ENCODE measurements at regions not wholly inside any gene's neighbourhood (a gene's known extent, or its start where the extent isn't known, plus 50 kb on each side); places are given as distances from the start of the nearest gene placed in this dataset.
A peak's percentile ranks its signal among the peaks of the same experiment; 100 is the strongest.

GRCh38 chr21:28444557-28444956, 548.1 kb downstream of the LTN1 start:
- no peak for DNase-seq

DNA sequence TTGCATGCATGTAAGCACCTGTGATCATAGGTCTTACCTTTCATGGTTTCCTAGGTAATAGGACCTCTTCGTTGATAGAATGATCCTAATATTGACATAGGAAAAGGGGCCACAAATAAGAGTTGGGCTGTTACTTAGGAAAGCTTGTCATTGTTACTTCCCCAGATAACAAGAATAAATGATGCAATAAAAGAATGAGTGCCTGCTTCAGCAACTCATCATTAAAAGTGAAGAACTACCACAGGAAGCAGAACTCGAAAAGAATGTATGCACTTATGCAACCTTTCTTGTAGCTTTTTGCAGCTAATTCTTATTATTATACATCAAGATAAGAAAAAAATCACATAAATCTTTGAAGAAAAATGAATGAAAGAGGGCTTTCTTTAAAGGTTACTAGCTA, 548.6 kb downstream of the LTN1 start:
- no peak for DNase-seq

DNA sequence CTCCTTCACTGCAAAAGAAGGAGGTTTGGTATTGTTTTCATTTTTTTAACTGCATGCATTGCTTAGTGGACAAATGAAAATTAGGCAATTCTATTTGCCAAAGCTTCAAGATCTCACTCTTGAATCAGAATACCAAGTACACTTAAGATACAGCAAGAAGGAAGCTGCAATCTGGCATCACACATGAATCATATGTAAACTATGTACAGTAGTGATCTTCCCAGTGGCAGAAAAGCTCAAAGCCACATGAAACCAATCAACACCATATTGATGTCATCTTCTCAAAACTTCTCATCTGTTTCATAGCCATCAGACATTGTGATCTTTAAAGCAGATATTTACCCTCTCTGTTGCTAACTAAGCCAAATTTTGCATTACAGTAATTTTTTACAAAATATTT, 550.1 kb downstream of the LTN1 start:
- DNase-seq, result no peak

DNA sequence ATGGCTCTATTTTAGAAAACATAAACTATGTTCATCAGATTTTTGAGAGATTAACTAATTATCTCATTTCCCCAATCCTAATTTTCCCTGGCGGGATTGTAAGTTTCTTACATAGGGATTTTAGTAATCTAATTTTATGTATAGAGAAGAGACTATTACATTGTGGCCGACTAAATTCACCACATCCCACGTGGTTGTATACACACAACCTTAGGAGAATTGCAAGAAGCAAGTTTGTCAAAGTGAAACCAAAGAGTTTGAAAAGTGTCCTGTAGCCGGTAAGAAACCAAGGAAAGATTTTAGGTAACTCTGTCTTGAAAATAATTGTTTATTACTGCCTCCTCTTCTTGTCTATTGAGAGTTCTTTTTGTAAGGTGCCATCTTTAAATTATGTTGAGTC, 550.6 kb downstream of the LTN1 start:
- no peak for DNase-seq

GRCh38 chr21:28439788-28440187, 552.9 kb downstream of the LTN1 start:
- DNase-seq, result no peak

- DNase-seq, result no peak
These were observed 553.4 kb downstream of the LTN1 start for GRCh38 chr21:28439251-28439650.

- DNase-seq, result no peak
These were observed 555.6 kb downstream of the LTN1 start for GRCh38 chr21:28437061-28437460.

DNA sequence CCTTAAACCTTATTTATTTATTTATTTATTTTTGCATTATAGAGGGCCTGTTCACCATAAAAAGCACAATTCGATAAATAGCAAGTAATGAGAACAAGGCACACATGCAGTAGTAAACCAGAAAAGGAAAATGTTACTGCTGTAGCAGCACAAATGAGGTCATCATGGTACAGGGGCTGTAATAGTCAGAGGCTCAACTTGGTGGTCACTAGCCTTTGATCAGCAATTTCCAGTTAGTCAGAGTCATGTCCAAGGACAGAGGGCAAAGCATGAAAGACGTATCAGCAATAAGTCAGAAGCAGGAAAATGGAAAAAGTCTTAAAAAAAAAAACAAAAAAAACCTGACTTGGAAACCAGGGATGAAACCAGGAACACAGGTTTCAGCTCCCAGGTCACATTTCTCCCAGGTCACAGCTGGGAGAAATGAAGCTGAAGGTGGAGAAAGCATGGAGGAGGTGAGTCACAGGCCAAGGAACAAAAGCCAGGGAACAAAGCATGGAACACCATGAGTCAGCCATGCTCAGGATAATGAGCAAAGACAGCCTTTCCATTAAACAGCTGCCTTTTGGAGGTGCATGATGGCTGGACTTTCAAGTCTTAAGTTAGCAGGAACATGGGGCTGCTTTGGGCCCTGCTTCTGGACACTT, 556.3 kb downstream of the LTN1 start:
- no peak for DNase-seq

- no peak for DNase-seq
These were observed 561.0 kb downstream of the LTN1 start for GRCh38 chr21:28431527-28432200.

GRCh38 chr21:28431022-28431421, 561.7 kb downstream of the LTN1 start:
- DNase-seq, result no peak

DNA sequence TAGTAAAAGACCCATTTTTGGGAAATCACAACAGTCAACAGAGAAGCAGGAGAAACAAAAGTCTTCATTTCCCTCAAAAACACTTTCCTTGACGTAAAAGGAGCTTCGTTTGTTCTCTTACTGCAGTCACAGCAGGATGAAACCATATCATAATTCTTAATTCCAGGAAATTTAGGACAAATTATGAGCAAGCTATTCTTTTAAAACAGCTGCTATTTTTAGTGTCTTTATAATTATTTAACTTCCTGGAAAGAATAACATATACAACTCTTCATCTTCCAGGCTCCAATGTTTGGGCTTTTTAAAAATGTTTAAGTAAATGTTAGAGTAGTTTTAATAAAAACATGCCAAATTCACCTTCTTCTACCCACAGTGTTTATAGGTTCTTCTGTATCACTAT, 563.5 kb downstream of the LTN1 start:
- no peak for DNase-seq

DNA sequence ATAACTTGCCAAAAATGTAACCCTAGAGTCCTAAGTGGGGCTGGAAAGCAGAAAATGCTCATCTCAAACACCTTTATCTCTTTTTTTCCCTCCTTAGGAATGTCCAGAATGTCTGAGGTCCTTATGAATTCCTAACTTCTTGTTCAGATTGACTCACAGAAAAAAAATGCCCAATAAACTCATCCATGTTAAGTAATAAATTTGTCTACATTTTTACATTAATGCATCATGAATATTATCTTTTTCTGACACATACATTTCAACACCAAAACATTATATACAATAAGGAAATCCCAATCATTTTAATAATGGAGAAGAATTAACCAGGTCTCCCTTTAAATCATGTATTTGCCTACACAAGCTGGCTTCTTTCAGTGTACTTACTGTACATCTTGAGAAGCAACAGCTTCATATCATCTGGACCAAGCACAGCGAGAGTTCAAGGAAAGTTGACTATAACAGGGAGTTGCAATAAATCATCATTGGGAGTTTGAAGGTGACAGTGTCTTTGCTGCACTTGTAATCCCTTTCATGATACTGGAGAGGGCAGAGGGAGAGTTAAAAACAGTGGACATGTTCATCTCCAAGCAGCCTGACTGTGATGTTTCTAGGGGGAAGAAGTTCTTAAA, 565.2 kb downstream of the LTN1 start:
- no peak for DNase-seq

DNA sequence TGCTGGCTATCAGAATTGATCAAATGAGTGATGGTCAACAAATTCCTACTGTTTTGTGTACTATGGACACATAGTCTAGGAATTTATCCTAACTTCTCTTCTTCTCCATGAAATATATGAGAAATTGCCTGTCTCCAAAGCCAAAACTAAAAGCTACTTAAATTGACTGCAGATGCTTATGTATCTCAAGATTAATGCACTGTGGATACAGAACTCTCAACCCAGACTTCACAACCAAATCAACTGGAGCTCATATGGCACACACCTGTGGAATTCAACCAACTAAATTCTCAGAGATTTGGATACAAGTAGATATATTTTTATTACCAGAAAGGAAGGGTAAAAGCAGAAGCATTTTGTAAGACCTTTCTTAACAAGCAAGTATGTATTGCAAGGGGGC, 566.1 kb downstream of the LTN1 start:
- DNase-seq, result no peak

- DNase-seq, result no peak
These were observed 569.0 kb downstream of the LTN1 start for GRCh38 chr21:28423521-28424190.

GRCh38 chr21:28421716-28422524, 570.8 kb downstream of the LTN1 start:
- no peak for DNase-seq

GRCh38 chr21:28419811-28420210, 572.9 kb downstream of the LTN1 start:
- DNase-seq, result no peak

- no peak for DNase-seq
These were observed 573.8 kb downstream of the LTN1 start for GRCh38 chr21:28418726-28419514.

GRCh38 chr21:28410256-28410655, 582.4 kb downstream of the LTN1 start:
- no peak for DNase-seq

DNA sequence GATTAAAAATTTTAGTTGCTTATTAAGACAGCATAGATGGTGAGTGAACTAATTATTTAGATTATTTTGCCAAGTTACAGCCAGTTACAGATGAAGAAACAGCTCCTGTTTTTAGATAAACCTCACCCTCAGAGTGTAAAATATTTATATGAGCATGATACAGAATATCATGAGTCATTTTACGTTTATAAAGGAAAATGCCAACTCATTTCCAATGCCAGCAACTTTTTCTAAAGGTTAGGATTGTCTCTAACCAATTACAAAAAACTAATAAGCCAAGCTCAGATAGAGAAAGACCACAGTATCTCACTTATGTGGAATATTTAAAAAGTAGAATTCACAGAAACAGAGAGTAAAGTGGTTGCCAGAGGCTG, 590.1 kb downstream of the LTN1 start:
- no peak for DNase-seq

GRCh38 chr21:28397040-28397439, 595.6 kb downstream of the LTN1 start:
- no peak for DNase-seq

DNA sequence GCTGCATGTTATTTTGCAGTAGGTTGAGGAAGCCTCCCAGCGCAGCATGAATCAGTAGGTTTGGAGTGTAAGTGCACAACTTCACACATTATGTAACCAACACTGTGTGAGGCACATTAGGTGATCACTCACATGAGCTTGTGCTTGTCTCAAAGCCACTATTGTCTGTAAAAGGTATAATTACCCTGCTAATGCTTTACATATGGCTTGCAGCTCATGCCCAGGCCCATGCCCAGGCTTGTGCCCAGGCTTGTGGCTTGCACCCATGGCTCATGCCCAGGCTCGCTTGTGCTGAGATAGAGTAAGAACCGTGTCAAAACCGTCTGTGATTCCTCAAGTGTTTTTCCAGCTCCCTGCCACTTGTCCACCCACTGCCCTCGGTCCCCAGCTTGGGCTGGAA, 596.3 kb downstream of the LTN1 start:
- DNase-seq, result no peak

- DNase-seq, result peak; percentile 89
These were observed 599.4 kb downstream of the LTN1 start for GRCh38 chr21:28393279-28393678.

Measured in NCI-H2107 (cell line).